Stimulated activated CD8-positive, alpha-beta memory T cell treated with anti-CD3 and anti-CD28 coated beads, Interleukin-4, amount 100 ng/mL, for 48 hours (primary cell): ENCODE measurements at regions not wholly inside any gene's neighbourhood (a gene's known extent, or its start where the extent isn't known, plus 50 kb on each side); places are given as distances from the start of the nearest gene placed in this dataset.
"Not testable (repeated sequence)": the region's sequence is repeated elsewhere in the genome, so short reads cannot be mapped to it uniquely, and the experiment has no call there.

Experiments used
- DNase-seq: peaks from one replicate; pipeline ENCODE4 v3.0.0-alpha.2; 2020

GRCh38 chr16:29327631-29328408 lies 78.7 kb downstream of the NPIPB11 start:
- not testable (repeated sequence) for DNase-seq

GRCh38 chr16:29326164-29327125 lies 80.1 kb downstream of the NPIPB11 start:
- not testable (repeated sequence) for DNase-seq

GRCh38 chr16:29323725-29324124 lies 82.8 kb downstream of the NPIPB11 start:
- DNase-seq: not testable (repeated sequence)

- no peak for DNase-seq
Measured at GRCh38 chr16:29321585-29321984, 84.9 kb downstream of the NPIPB11 start.

GRCh38 chr16:29321000-29321393 lies 85.5 kb downstream of the NPIPB11 start:
- no peak for DNase-seq

GRCh38 chr16:29320274-29320999 lies 86.1 kb downstream of the NPIPB11 start:
- DNase-seq: no peak

- no peak for DNase-seq
Measured at GRCh38 chr16:29319726-29320125, 86.8 kb downstream of the NPIPB11 start.

GRCh38 chr16:29318561-29318968 lies 87.9 kb downstream of the NPIPB11 start:
- not testable (repeated sequence) for DNase-seq

GRCh38 chr16:29318037-29318436 lies 88.5 kb downstream of the NPIPB11 start:
- no peak for DNase-seq

GRCh38 chr16:29317269-29317668 lies 89.2 kb downstream of the NPIPB11 start:
- DNase-seq: no peak

- DNase-seq: no peak
Measured at GRCh38 chr16:29316761-29317183, 89.7 kb downstream of the NPIPB11 start.

GRCh38 chr16:29315916-29316517 lies 90.5 kb downstream of the NPIPB11 start:
- no peak for DNase-seq

- DNase-seq: no peak
Measured at GRCh38 chr16:29315046-29315445, 91.5 kb downstream of the NPIPB11 start.

GRCh38 chr16:29314292-29314934 lies 92.1 kb downstream of the NPIPB11 start:
- no peak for DNase-seq

- no peak for DNase-seq
Measured at GRCh38 chr16:29313559-29314048, 92.9 kb downstream of the NPIPB11 start.

- no peak for DNase-seq
Measured at GRCh38 chr16:29312835-29313558, 93.5 kb downstream of the NPIPB11 start.

- not testable (repeated sequence) for DNase-seq
Measured at GRCh38 chr16:29312345-29312675, 94.2 kb downstream of the NPIPB11 start.

- no peak for DNase-seq
Measured at GRCh38 chr16:29311461-29312344, 94.8 kb downstream of the NPIPB11 start.

- DNase-seq: no peak
Measured at GRCh38 chr16:29310852-29311314, 95.6 kb downstream of the NPIPB11 start.

GRCh38 chr16:29310243-29310642 lies 96.3 kb downstream of the NPIPB11 start:
- not testable (repeated sequence) for DNase-seq
